DND-41 (cell line): ENCODE measurements at regions not wholly inside any gene's neighbourhood (a gene's known extent, or its start where the extent isn't known, plus 50 kb on each side); places are given as distances from the start of the nearest gene placed in this dataset.

ENCODE experiments used
- ATAC-seq: fragments of 200-7000 bp; cut with Tn5 transposase; 3 replicates; pipeline ENCODE4 v1.9.1; 2021; ENCODE audit warnings: low read depth; ENCODE audit not compliant: insufficient read depth
- DNase-seq: peaks from one replicate; pipeline ENCODE4 v3.0.0-alpha.2; 2020
- H2AFZ ChIP-seq: 2 replicates; pipeline ENCODE4 v1.6.0; 2012; ENCODE audit warnings: low read depth, low read length
- H3K27ac ChIP-seq: 2 replicates; pipeline ENCODE4 v1.5.1; 2012; ENCODE audit warnings: low read length, inconsistent platforms
- H3K27me3 ChIP-seq: fragments of 200-600 bp; sonication (generic); 2 replicates; pipeline ENCODE4 v1.6.0; 2012; ENCODE audit warnings: low read length, mild to moderate bottlenecking, inconsistent platforms; ENCODE audit not compliant: insufficient read depth, poor library complexity
- H3K36me3 ChIP-seq: 2 replicates; pipeline ENCODE4 v1.5.1; 2012; ENCODE audit warnings: low read length, inconsistent platforms; ENCODE audit not compliant: insufficient read depth
- H3K4me1 ChIP-seq: 2 replicates; pipeline ENCODE4 v1.5.1; 2012; ENCODE audit warnings: mild to moderate bottlenecking, low read length; ENCODE audit not compliant: insufficient read depth
- H3K4me2 ChIP-seq: 2 replicates; pipeline ENCODE4 v1.6.0; 2012; ENCODE audit warnings: mild to moderate bottlenecking, moderate library complexity, low read length, inconsistent platforms; ENCODE audit not compliant: insufficient read depth
- H3K4me3 ChIP-seq, 2 experiments: fragments of 200-600 bp in 1 of 2; shearing (Covaris generic) in 1 of 2; 2 replicates each; pipeline ENCODE4 v1.5.1; 2012 to 2016; ENCODE audit warnings: inconsistent platforms in 2 of 2, low read length in 2 of 2, mild to moderate bottlenecking in 2 of 2, low read depth in 1 of 2, moderate library complexity in 1 of 2
- H3K79me2 ChIP-seq: 2 replicates; pipeline ENCODE4 v1.6.0; 2012; ENCODE audit warnings: low read length, inconsistent platforms; ENCODE audit not compliant: insufficient read depth
- H3K9ac ChIP-seq: 2 replicates; pipeline ENCODE4 v1.6.0; 2012; ENCODE audit warnings: low read depth, mild to moderate bottlenecking, inconsistent platforms, low read length, moderate library complexity
- H3K9me3 ChIP-seq: 2 replicates; pipeline ENCODE4 v1.5.1; 2012; ENCODE audit warnings: low read length, moderate library complexity, mild to moderate bottlenecking, inconsistent platforms; ENCODE audit not compliant: insufficient read depth, severe bottlenecking
- H4K20me1 ChIP-seq: 2 replicates; pipeline ENCODE4 v1.6.0; 2012; ENCODE audit warnings: low read length; ENCODE audit not compliant: insufficient read depth
- CTCF ChIP-seq: IDR thresholded peaks from 2 replicates; pipeline ENCODE4 v1.5.1; 2012; ENCODE audit warnings: borderline replicate concordance, low read length, moderate library complexity, mild to moderate bottlenecking; ENCODE audit not compliant: poor library complexity, severe bottlenecking; ENCODE audit errors: extremely low read depth
- EZH2 ChIP-seq: IDR thresholded peaks from 3 replicates; pipeline ENCODE4 v1.6.1; 2012; ENCODE audit warnings: borderline replicate concordance, low read depth, mild to moderate bottlenecking, moderate library complexity, low read length, inconsistent platforms; ENCODE audit not compliant: severe bottlenecking

GRCh38 chr12:125614058-125614457 is 548.8 kb downstream of the AACS start:
- no peak overlapping the region for H3K4me3 ChIP-seq
- ATAC-seq (no peak), DNase-seq (no peak)
- no peaks in the 10 kb centered on the region for H3K79me2 ChIP-seq
- H2AFZ ChIP-seq = no peak overlapping the region
- no peaks in the 10 kb centered on the region for H3K27me3 ChIP-seq
- H3K9ac ChIP-seq = no peak overlapping the region
- no peaks in the 10 kb centered on the region for H3K9me3 ChIP-seq
- H3K27ac ChIP-seq = no peak overlapping the region
- no peak overlapping the region for H3K4me2 ChIP-seq
- H3K4me1 ChIP-seq = no peaks in the 10 kb centered on the region
- TF ChIP-seq EZH2 (no peak), CTCF (no peak)
- H3K36me3 ChIP-seq = no peaks in the 10 kb centered on the region
- H4K20me1 ChIP-seq = no peaks in the 10 kb centered on the region

- H3K79me2 ChIP-seq = no peaks in the 10 kb centered on the region
- no peaks in the 10 kb centered on the region for H3K4me1 ChIP-seq
- no peak overlapping the region for H3K27ac ChIP-seq
- no peaks in the 10 kb centered on the region for H3K27me3 ChIP-seq
- DNase-seq (no peak), ATAC-seq (no peak)
- H4K20me1 ChIP-seq = no peaks in the 10 kb centered on the region
- no peaks in the 10 kb centered on the region for H3K9me3 ChIP-seq
- TF ChIP-seq CTCF (no peak), EZH2 (no peak)
- no peak overlapping the region for H3K4me3 ChIP-seq
- no peaks in the 10 kb centered on the region for H3K36me3 ChIP-seq
- no peak overlapping the region for H2AFZ ChIP-seq
- no peak overlapping the region for H3K9ac ChIP-seq
- H3K4me2 ChIP-seq = no peak overlapping the region
Measured at GRCh38 chr12:125619723-125620122, 554.5 kb downstream of the AACS start.

- peaks cover 5% of the 10 kb centered on the region for H3K27me3 ChIP-seq
- no peaks in the 10 kb centered on the region for H3K4me1 ChIP-seq
- ATAC-seq = no peak
- H3K9ac ChIP-seq = no peak overlapping the region
- no peaks in the 10 kb centered on the region for H3K9me3 ChIP-seq
- H3K4me2 ChIP-seq = no peak overlapping the region
- no peak overlapping the region for H3K27ac ChIP-seq
- no peak for TF ChIP-seq CTCF
- TF ChIP-seq EZH2 = no peak
- no peaks in the 10 kb centered on the region for H3K79me2 ChIP-seq
- H3K4me3 ChIP-seq = no peak overlapping the region
- no peaks in the 10 kb centered on the region for H3K36me3 ChIP-seq
- DNase-seq = no peak
- H2AFZ ChIP-seq = no peak overlapping the region
- no peaks in the 10 kb centered on the region for H4K20me1 ChIP-seq
Measured at GRCh38 chr12:125633686-125634085, 568.5 kb downstream of the AACS start.

- H3K4me1 ChIP-seq = no peaks in the 10 kb centered on the region
- no peak overlapping the region for H3K27ac ChIP-seq
- ATAC-seq (no peak), DNase-seq (no peak)
- no peaks in the 10 kb centered on the region for H4K20me1 ChIP-seq
- H3K9ac ChIP-seq = no peak overlapping the region
- no peaks in the 10 kb centered on the region for H3K36me3 ChIP-seq
- no peak overlapping the region for H2AFZ ChIP-seq
- no peak overlapping the region for H3K4me2 ChIP-seq
- peaks cover 5% of the 10 kb centered on the region for H3K27me3 ChIP-seq
- no peaks in the 10 kb centered on the region for H3K79me2 ChIP-seq
- H3K4me3 ChIP-seq = no peak overlapping the region
- H3K9me3 ChIP-seq = no peaks in the 10 kb centered on the region
- no peak for TF ChIP-seq CTCF
- no peak for TF ChIP-seq EZH2
Measured at GRCh38 chr12:125634813-125635212, 569.6 kb downstream of the AACS start.
